GM12891 (cell line): ENCODE measurements at regions not wholly inside any gene's neighbourhood (a gene's known extent, or its start where the extent isn't known, plus 50 kb on each side); places are given as distances from the start of the nearest gene placed in this dataset.

ENCODE experiments used
- PAX5 ChIP-seq: IDR thresholded peaks from 2 replicates; pipeline ENCODE4 v1.6.1; 2011; ENCODE audit warnings: low read length, moderate library complexity, mild to moderate bottlenecking; ENCODE audit not compliant: insufficient read depth, severe bottlenecking
- POLR2A ChIP-seq: IDR thresholded peaks from 2 replicates; pipeline ENCODE4 v1.6.1; 2011; ENCODE audit warnings: low read depth, low read length, control low read depth
- POLR2AphosphoS5 ChIP-seq: IDR thresholded peaks from 2 replicates; pipeline ENCODE4 v1.6.1; 2011; ENCODE audit warnings: low read depth, low read length, control low read depth
- POU2F2 ChIP-seq: IDR thresholded peaks from 2 replicates; pipeline ENCODE4 v1.6.1; 2011; ENCODE audit warnings: low read depth, mild to moderate bottlenecking, control low read depth, low read length, moderate library complexity
- SPI1 ChIP-seq: IDR thresholded peaks from 2 replicates; pipeline ENCODE4 v1.6.1; 2011; ENCODE audit warnings: low read depth, low read length, control low read depth
- TAF1 ChIP-seq: IDR thresholded peaks from 2 replicates; pipeline ENCODE4 v1.6.1; 2011; ENCODE audit warnings: low read depth, low read length, control low read depth

- no peak for TF ChIP-seq POLR2A
- TF ChIP-seq POLR2AphosphoS5 = no peak
- TF ChIP-seq SPI1 = no peak
- no peak for TF ChIP-seq TAF1
- no peak for TF ChIP-seq PAX5
- no peak for TF ChIP-seq POU2F2
These were observed 140.0 kb upstream of the LHX5 start for GRCh38 chr12:113611652-113612051.
